ENCODE measurements at regions not wholly inside any gene's neighbourhood (a gene's known extent, or its start where the extent isn't known, plus 50 kb on each side); places are given as distances from the start of the nearest gene placed in this dataset.
A peak's percentile ranks its signal among the peaks of the same experiment; 100 is the strongest.

DNA sequence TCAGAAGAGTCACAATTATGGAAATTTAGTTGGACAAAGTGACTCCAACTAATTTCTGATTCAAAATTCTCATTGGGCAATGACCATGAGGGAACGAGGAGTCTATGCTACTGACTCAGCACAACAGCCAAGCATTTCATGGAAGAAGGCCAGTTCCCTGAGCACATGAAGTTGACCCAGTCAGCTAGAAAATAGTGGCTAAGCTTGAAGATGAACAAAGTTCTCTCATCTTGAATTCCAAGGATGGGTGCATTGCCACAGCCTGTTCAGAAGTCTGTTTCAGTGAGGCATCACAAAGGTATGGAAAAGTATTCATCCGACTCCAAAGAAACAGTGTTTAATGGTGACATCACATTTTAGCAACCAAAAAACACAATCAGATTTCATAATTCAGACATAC lies 676.9 kb downstream of the HACE1 start:
- H3K4me3 ChIP-seq (ENCODE audit: low read depth, low read length): no peak overlapping the region
- DNase-seq (ENCODE audit: low read depth): no peak
- no peak for TF ChIP-seq CTCF (IDR thresholded peaks at IDR 0.05; ENCODE audit: insufficient read depth, low read length)

- DNase-seq (ENCODE audit: low read depth): no peak
- H3K4me3 ChIP-seq (ENCODE audit: low read depth, low read length): no peak overlapping the region
- TF ChIP-seq CTCF (IDR thresholded peaks at IDR 0.05; ENCODE audit: insufficient read depth, low read length): no peak
These were observed 686.1 kb downstream of the HACE1 start for GRCh38 chr6:104173668-104174067.

- H3K4me3 ChIP-seq (ENCODE audit: low read depth, low read length): no peak overlapping the region
- DNase-seq (ENCODE audit: low read depth): no peak
- no peak for TF ChIP-seq CTCF (IDR thresholded peaks at IDR 0.05; ENCODE audit: insufficient read depth, low read length)
These were observed 689.3 kb downstream of the HACE1 start for GRCh38 chr6:104170401-104170800.

DNA sequence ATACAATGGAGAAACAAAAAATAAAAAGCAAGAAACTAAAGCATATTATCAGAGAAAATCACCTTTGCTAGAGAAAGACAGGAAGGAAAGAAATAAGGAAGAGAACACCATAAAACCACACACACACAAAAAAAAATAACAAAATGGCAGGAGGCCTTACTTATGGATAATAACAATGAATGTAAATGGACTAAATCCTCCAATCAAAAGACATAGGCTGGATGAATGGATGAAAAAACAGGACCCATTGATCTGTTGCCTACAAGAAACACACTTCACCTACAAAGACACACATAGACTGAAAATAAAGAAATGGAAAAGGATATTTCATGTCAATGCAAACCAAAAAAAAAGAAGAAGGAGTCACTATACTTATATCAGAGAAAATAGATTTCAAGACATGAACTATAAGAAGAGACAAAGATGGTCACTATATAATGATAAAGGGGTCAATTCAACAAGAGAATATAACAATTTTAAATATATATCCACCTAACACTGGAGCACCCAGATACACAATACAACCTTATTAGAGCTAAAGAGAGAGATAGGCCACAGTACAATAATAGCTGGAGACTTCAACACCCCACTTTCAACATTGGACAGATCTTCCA lies 693.6 kb downstream of the HACE1 start:
- no peak for TF ChIP-seq CTCF (IDR thresholded peaks at IDR 0.05; ENCODE audit: insufficient read depth, low read length)

DNA sequence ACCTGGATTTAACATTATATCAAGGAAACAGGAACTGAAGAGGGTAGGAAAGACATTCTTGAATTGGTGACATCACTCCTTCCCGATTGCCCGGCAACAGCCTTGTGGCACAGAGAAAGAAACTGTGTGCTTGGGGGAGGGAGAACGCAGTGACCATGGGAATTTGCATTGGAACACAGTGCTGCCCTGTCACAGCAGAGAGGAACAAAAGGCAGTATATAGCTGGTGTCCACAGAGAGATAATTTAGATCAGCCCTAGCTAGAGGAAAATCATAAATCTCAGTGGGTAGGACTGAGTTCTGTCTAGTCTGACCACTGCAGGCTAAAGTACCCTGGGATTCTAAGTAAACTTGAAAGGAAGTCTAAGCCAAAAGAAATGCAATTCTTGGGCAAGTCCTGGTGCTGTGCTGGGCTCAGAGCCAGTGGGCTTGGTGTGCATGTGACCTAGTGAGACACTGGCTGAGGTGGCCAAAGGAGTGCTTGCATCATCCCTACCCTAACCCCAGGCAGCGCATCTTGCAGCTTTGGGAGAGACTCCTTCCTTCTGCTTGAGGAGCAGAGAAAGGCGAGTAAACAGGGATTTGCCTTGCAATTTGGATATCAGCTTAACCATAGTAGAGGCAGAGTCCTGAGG lies 697.6 kb downstream of the HACE1 start:
- no peak overlapping the region for H3K4me3 ChIP-seq (ENCODE audit: low read depth, low read length)
- peak; percentile 10 for DNase-seq (ENCODE audit: low read depth)
- TF ChIP-seq CTCF (IDR thresholded peaks at IDR 0.05; ENCODE audit: insufficient read depth, low read length): no peak

More for the DNA sequence above, 693.6 kb downstream of the HACE1 start:
- DNase-seq (ENCODE audit: low read depth): no peak
- H3K4me3 ChIP-seq (ENCODE audit: low read depth, low read length): no peak overlapping the region

DNA sequence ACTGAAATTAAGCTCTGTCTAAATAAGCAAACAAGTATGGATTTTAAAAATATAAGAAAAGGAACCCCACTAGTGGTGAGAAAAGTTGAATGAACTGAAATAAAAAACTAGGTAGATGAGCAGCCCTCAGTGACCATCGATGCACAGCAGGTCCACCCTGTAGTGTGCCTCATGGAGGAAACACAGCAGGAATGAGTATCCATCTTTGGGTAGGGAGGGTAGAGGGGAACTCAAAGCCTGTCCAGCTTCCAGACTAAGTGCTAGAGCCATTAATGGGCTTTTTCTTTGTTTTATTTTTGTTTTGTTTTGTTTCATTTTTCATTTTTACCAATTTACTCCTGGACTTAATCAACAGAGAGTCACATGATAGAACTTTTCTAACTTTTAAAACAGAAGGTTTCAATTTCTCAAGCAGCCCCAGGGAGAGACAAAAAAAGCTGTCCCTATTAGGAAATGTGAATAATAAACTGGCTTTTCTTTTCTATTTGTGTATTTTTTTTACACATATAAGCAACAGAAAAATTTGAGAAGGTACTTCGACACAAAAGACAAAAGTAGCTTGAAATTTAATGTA lies 700.6 kb downstream of the HACE1 start:
- DNase-seq (ENCODE audit: low read depth): no peak
- no peak for TF ChIP-seq CTCF (IDR thresholded peaks at IDR 0.05; ENCODE audit: insufficient read depth, low read length)
- no peak overlapping the region for H3K4me3 ChIP-seq (ENCODE audit: low read depth, low read length)
